GM18511 (cell line): ENCODE measurements at regions not wholly inside any gene's neighbourhood (a gene's known extent, or its start where the extent isn't known, plus 50 kb on each side); places are given as distances from the start of the nearest gene placed in this dataset.
"Not testable (repeated sequence)": the region's sequence is repeated elsewhere in the genome, so short reads cannot be mapped to it uniquely, and the experiment has no call there.

Experiments
- ATAC-seq: cut with Tn5 transposase; IDR thresholded peaks from one replicate; pipeline ENCODE4 v1.9.1; 2021; ENCODE audit warnings: mild to moderate bottlenecking, moderate library complexity; ENCODE audit not compliant: unreplicated experiment

GRCh38 chr19:20296314-20296713 is 129.3 kb downstream of the ZNF486 start:
- ATAC-seq: not testable (repeated sequence)

- no peak for ATAC-seq
These were observed 127.2 kb downstream of the ZNF486 start for GRCh38 chr19:20294181-20294580.

DNA sequence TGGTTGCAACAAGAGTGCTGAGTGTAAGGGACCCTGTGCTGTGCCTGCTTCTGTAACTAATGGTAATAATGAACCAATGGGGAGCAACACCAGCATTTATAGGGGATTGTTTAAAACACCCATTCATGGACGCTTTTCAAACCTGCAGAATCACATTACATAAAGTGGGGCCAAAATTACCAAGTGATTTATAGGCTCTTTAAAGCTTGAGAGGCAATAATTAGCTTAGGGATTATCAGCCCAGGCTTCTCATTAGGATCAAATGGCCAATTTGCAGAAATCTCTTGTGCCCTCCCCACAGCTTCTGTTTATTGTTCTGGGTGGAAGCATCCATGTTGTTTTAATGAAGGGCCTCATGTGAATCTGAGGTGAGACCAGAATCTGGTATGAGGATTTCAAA is 125.5 kb downstream of the ZNF486 start:
- not testable (repeated sequence) for ATAC-seq

DNA sequence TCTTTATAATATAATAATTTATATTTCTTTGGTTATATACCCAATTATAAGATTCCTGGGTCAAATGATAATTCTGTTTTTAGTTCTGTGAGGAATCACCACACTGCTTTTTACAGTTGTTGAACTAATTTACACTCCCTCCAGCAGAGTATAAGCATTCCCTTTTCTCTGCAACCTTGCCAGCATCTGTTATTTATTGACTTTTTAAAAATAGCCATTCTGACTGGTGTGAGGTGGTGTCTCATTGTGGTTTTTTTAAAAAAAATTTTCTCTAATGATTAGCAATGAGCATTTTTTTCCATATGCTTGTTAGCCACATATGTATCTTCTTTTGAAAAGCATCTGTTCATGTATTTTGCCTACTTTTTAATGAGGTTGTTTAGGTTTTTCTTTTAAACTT is 122.2 kb downstream of the ZNF486 start:
- no peak for ATAC-seq

DNA sequence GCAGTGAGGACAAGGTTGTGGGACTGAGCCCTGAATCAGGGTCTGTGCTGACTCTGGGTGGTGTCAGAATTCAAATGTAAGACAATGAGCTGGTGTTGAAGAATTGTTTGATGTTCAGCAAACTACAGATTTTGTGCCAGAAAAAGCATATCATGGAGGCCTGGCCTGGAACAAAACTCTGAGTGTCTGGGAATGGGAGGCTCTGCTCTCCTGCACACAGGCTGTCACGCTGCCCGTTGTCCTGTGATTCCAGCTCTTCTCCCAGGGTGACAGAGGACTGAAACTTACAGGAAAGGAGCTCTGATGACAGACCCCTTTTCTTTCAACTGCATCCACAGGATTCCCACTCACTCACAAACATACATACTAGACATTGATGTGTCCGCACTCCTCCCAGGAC is 120.1 kb downstream of the ZNF486 start:
- ATAC-seq: no peak

DNA sequence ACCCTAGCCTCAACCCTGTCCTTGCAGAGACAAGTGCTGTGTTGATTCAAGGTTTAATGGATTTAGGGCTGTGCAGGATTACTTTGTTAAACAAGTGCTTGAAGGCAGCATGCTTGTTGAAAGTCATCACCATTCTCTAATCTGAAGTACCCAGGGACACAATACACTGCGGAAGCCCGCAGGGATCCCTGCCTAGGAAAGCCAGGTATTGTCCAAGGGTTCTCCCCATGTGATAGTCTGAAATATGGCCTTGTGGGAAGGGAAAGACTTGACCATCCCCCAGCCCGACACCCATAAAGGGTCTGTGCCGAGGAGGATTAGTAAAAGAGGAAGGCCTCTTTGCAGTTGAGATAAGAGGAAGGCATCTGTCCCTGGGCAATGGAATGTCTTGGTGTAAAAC is 118.9 kb downstream of the ZNF486 start:
- not testable (repeated sequence) for ATAC-seq

- ATAC-seq: no peak
These were observed 112.5 kb downstream of the ZNF486 start for GRCh38 chr19:20279516-20279915.

DNA sequence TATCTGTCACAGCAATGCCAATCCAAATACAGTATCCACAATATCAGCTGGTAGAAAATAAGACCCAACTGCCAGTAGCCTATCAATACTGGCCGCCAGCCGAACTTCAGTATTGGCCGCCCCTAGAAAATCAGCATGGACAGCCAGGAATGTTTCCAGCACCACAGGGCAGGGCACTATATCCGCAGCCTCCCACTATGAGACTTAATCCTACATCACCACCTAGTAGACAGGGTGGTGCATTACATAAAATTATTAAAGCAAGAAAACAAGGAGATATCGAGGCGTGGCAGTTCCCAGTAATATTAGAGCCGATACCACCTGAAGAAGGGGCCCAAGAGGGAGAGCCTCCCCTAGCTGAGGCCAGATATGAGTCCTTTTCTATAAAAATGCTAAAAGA is 111.3 kb downstream of the ZNF486 start:
- ATAC-seq: no peak

GRCh38 chr19:20276732-20277082 is 109.7 kb downstream of the ZNF486 start:
- not testable (repeated sequence) for ATAC-seq

DNA sequence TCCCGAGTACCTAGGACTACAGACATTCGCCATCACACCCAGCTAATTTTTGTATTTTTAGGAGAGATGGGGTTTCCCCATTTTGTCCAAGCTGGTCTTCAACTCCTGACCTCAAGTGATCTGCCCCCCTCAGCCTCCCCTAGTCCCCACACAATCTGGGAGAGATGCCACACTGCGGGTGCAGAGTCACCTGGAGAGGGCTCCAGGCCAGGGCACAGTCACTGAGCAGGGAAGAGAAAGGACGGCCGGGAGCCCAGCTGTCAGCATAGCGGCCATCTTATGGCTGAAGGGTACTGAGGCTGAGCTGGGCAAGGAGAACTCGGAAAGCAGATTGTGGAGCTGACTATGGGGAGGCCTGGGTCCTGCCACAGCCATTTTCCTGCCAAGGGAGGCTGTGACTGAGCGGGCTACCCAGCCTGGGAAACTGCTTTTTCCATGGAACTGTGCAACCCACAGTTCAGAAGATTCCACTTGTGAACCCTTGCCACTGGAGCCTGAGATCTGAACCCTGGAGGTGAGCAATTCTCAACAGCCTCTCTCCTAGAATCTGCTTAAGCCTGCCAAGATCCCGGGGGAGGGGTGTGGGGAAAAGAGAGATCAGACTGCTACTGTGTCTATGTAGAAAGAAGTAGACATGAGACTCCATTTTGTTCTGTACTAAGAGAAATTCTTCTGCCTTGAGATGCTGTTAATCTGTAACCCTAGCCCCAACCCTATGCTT is 109.2 kb downstream of the ZNF486 start:
- no peak for ATAC-seq

GRCh38 chr19:20273951-20274570 is 107.0 kb downstream of the ZNF486 start:
- no peak for ATAC-seq

- ATAC-seq: no peak
These were observed 106.4 kb downstream of the ZNF486 start for GRCh38 chr19:20273376-20273775.

DNA sequence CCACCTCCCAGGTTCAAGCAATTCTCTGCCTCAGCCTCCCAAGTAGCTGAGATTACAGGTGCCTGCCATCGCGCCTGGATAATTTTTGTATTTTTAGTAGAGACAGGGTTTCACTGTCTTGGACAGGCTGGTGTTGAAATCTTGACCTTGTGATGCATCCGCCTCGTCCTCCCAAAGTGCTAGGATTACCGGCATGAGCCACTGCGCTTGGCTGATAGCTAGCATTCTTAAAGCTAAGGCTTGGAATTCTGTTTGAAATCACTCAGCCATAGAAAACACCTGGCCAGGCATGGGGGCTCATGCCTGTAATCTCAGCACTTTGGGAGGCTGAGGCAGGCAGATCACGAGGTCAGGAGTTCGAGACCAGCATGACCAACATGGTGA is 105.6 kb downstream of the ZNF486 start:
- ATAC-seq: not testable (repeated sequence)

DNA sequence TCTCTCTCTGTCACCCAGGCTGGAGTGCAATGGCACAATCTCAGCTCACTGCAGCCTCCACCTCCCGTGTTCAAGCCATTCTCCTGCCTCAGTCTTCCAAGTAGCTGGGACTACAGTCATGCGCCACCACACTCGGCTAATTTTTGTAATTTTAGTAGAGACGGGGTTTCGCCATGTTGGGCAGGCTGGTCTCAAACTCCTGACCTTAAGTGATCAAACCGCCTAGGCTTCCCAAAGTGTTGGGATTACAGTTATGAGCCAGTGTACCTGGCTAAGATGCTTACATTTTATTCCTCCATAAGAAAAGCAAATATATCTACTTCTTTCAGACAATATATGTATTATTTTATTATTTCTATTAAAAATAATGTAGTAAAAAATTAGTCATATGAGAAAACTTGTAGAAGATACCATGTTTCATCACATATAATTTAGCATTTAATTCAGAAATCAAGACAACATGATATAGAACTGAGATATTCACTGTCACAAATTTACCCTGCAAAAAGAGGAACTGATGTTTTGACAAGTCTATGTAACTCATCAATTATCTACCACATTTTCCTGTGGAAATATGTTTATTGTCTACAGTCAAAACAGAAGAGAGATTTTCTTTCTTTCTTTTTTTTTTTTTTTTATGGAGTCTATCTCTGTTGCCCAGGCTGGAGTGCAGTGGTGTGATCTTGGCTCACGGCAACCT is 105.1 kb downstream of the ZNF486 start:
- not testable (repeated sequence) for ATAC-seq

DNA sequence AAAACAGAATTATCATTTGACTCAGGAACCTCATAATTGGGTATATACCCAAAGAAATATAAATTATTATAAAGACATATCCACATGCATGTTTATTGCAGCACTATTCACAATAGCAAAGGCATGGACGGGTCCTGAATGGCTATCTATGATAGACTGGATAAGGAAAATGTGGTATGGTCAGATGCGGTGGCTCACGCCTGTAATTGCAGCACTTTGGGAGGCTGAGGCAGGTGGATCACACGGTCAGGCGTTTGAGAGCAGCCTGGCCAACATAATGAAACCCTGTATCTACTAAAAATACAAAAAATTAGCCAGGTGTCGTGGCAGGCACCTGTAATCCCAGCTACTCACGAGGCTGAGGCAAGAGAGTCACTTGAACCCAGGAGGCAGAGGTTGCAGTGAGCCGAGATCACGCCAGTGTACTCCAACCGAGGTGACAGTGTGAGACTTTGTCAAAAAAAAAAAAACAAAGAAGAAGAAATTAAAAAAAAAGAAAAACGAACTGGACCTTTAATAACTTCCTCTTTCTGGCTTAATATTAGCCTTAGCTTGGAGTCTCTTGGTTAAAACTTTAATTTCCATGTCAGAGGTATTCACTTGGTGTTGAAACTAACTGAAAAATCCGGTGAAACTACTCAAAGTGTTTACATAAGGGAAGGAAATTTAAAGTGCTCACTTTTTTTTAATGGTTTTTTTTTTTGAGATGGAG is 104.4 kb downstream of the ZNF486 start:
- no peak for ATAC-seq

DNA sequence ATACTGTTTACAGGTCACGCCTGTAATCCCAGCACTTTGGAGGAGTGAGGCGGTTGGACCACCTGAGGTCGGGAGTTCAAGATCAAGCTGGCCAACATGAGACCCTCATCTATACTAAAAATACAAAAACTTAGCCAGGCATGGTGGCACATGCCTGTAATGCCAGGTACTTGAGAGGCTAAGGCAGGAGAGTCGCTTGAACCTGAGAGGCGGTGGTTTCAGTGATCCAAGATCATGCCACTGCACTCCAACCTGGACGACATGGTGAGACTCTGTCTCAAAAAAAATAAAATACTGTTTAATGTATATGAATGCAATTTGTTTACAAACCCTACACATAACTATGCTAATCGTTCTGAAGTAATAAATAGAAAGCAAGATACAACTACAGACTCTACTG is 102.4 kb downstream of the ZNF486 start:
- no peak for ATAC-seq

DNA sequence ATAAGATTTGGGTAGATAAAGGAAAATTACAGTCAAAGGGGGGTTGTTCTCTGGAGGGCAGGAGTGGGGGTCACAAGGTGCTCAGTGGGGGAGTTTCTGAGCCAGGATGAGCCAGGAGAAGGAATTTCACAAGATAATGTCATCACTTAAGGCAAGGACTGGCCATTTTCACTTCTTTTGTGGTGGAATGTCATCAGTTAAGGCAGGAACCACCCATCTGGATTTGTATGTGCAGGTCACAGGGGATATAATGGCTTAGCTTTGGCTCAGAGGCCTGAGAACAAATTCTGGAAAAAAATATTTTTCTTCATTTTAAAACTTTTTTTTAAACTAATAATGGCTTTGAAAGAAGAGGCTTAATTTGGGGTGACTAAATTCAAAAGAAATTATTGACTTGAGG is 94.5 kb downstream of the ZNF486 start:
- ATAC-seq: not testable (repeated sequence)

GRCh38 chr19:20260738-20261137 is 93.7 kb downstream of the ZNF486 start:
- not testable (repeated sequence) for ATAC-seq

- no peak for ATAC-seq
These were observed 92.6 kb downstream of the ZNF486 start for GRCh38 chr19:20259615-20260014.

DNA sequence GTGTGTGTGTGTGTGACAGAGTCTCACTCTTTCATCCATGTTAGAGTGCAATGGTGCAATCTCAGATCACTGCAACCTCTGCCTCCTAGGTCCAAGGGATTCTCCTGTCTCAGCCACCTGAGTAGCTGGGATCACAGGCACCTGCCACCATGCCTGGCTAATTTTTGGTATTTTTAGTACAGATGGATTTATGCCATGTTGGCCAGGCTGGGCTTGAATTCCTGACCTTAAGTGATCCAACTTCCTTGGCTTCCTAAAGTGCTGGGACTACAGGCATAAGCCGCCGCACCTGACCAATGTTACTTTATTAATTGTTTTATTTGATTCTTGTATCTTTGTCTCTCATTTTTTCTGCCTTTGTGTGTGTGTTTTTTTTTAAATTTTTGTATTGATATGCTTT is 89.6 kb downstream of the ZNF486 start:
- no peak for ATAC-seq

DNA sequence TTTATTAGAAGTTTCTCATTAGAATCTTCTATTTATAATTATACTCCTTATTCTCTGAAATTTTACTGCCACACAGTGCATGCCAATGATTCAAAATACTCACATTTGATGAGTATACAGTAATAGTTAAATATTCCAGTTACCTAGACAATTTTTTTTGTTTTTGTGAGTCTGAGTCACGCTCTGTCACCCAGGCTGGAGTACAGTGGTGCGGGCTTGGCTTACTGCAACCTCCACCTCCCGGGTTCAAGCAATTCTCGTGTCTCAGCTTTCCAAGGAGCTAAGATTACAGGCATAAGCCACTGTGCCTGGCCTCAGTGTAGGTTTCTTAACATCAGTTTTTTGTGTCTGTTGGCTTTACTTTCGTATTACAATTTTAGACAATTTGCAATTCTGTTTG is 87.1 kb downstream of the ZNF486 start:
- ATAC-seq: no peak

GRCh38 chr19:20252613-20253012 is 85.6 kb downstream of the ZNF486 start:
- no peak for ATAC-seq
